ENCODE measurements at regions not wholly inside any gene's neighbourhood (a gene's known extent, or its start where the extent isn't known, plus 50 kb on each side); places are given as distances from the start of the nearest gene placed in this dataset.

DNA sequence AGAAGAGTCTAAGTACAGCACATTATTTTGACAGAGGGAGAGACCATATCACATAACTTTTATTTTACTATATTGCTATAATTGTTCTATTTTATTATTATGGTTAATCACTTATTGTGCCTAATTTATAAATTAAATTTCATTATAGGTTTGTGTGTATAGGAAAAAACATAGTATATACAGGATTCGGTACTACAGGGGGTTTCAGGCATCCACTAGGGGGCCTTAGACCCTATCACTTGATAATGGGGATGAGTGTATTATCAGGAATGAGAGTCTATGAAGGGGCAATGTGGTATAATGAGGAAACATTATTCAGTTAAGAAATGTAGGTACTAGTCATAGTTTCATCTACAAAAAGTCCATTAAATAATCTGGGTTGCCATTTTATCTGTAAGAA is 833.1 kb downstream of the C4orf33 start:
- no peaks in the 10 kb centered on the region for H3K9me3 Mint-ChIP-seq
- ChIA-PET POLR2A (no interaction called here), CTCF (no interaction called here)
- no peaks in the 10 kb centered on the region for H3K27me3 Mint-ChIP-seq
- TF ChIP-seq, protein P1, sequence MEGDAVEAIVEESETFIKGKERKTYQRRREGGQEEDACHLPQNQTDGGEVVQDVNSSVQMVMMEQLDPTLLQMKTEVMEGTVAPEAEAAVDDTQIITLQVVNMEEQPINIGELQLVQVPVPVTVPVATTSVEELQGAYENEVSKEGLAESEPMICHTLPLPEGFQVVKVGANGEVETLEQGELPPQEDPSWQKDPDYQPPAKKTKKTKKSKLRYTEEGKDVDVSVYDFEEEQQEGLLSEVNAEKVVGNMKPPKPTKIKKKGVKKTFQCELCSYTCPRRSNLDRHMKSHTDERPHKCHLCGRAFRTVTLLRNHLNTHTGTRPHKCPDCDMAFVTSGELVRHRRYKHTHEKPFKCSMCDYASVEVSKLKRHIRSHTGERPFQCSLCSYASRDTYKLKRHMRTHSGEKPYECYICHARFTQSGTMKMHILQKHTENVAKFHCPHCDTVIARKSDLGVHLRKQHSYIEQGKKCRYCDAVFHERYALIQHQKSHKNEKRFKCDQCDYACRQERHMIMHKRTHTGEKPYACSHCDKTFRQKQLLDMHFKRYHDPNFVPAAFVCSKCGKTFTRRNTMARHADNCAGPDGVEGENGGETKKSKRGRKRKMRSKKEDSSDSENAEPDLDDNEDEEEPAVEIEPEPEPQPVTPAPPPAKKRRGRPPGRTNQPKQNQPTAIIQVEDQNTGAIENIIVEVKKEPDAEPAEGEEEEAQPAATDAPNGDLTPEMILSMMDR (IDR thresholded peaks at IDR 0.05): no peak
- H3K27ac Mint-ChIP-seq: no peak overlapping the region
- H3K4me3 Mint-ChIP-seq: no peak overlapping the region
- ATAC-seq (ENCODE audit: low read depth) (no peak), DNase-seq (no peak)
- H3K4me1 Mint-ChIP-seq: no peaks in the 10 kb centered on the region
- intact Hi-C loops (cut with micrococcal nuclease): no loop called here
- no peaks in the 10 kb centered on the region for H3K36me3 Mint-ChIP-seq (ENCODE audit: low read depth)

DNA sequence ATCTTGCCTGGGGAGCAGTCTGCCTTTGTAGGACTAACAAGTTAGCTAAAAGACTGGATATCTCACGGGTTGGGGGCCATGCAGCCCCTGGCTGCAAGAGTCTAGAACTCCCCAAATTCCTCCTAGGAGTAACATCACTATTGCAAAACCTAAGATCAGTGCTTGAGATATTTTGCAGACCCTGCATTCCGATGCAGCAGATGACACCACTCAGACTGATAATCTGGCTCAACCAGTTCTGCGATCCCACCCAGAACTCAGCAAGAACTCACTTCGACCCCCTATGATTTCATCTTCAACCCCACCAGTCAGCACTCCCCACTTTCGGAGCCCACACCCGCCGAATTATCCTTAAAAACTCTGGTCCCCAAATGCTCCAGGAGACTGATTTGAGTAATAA is 834.0 kb downstream of the C4orf33 start:
- ChIA-PET POLR2A (no interaction called here), CTCF (no interaction called here)
- H3K4me1 Mint-ChIP-seq: no peaks in the 10 kb centered on the region
- TF ChIP-seq, protein P1 (IDR thresholded peaks at IDR 0.05): no peak
- ATAC-seq (ENCODE audit: low read depth): no peak
- no peak overlapping the region for H3K27ac Mint-ChIP-seq
- no peak for DNase-seq
- no peaks in the 10 kb centered on the region for H3K27me3 Mint-ChIP-seq
- H3K4me3 Mint-ChIP-seq: no peak overlapping the region
- no peaks in the 10 kb centered on the region for H3K36me3 Mint-ChIP-seq (ENCODE audit: low read depth)
- no peaks in the 10 kb centered on the region for H3K9me3 Mint-ChIP-seq
- intact Hi-C loops (cut with micrococcal nuclease): no loop called here

DNA sequence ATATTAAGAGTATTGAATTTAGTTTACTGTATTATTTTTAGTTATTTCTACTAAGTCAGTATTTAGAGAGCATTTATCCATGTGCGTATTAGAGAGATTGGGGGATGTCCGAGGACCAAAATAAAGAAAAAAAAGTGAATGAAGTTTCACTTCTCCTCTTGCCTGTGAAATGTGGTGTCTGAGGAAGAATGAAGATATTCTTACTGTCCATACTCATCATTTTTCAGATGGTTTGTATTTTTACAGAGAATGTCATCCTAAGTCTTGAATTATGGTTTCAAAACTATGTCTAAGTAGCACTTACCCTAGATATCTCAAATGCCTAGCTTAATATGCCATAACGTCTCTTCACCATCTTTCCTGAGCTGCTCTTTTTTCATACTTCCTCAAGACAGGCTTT is 854.3 kb downstream of the C4orf33 start:
- H3K27ac Mint-ChIP-seq: no peak overlapping the region
- no peaks in the 10 kb centered on the region for H3K36me3 Mint-ChIP-seq (ENCODE audit: low read depth)
- TF ChIP-seq, protein P1 (IDR thresholded peaks at IDR 0.05): no peak
- H3K9me3 Mint-ChIP-seq: peaks cover 2% of the 10 kb centered on the region
- intact Hi-C loops (cut with micrococcal nuclease): no loop called here
- ATAC-seq (ENCODE audit: low read depth) (no peak), DNase-seq (no peak)
- no peaks in the 10 kb centered on the region for H3K4me1 Mint-ChIP-seq
- ChIA-PET CTCF (no interaction called here), POLR2A (no interaction called here)
- H3K27me3 Mint-ChIP-seq: no peaks in the 10 kb centered on the region
- H3K4me3 Mint-ChIP-seq: no peak overlapping the region

DNA sequence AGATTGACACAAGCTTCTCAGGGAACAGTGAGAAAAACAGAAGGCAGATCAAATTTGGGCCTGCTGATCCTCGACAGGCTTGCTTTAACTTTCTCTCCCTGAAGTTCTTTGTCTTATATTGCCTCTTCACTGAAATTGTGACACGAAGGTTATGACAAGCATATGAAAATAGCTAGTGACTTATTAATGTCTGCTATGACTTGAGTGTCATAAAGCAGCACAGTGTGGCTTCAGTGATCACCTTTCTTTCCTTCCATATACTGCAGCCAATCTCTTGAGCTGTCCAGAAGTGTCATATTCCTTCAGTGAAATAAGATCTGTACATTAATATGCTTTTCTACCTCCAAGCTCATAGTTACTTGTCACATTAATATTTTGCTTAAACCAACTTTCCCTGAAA is 870.2 kb downstream of the C4orf33 start:
- H3K27me3 Mint-ChIP-seq: no peaks in the 10 kb centered on the region
- intact Hi-C loops (cut with micrococcal nuclease): no loop called here
- no peak overlapping the region for H3K27ac Mint-ChIP-seq
- ATAC-seq (ENCODE audit: low read depth) (no peak), DNase-seq (no peak)
- TF ChIP-seq, protein P1 (IDR thresholded peaks at IDR 0.05): no peak
- H3K9me3 Mint-ChIP-seq: peaks cover 3% of the 10 kb centered on the region
- H3K4me3 Mint-ChIP-seq: no peak overlapping the region
- POLR2A ChIA-PET: no interaction called here
- H3K4me1 Mint-ChIP-seq: no peaks in the 10 kb centered on the region
- CTCF ChIA-PET: no interaction called here
- no peaks in the 10 kb centered on the region for H3K36me3 Mint-ChIP-seq (ENCODE audit: low read depth)

DNA sequence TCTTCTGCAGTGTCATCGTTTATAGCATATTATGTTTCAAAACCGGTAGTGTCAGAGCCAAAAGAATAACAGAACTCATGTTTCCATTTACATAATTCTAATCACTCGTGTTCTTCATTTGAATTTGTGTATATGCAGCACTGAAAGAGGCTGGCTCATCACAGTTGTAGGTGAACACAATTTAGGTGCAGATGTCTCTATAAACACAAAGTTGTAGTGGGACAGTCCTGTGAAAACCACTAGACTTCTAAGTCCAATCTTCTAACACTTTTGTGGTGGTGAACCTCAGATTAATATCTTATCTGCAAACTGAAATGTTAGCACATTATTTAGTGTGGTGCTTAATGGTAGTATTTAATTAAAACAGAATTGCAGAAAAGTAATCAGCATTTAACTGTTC is 872.4 kb downstream of the C4orf33 start:
- no peaks in the 10 kb centered on the region for H3K27me3 Mint-ChIP-seq
- no peaks in the 10 kb centered on the region for H3K36me3 Mint-ChIP-seq (ENCODE audit: low read depth)
- DNase-seq (no peak), ATAC-seq (ENCODE audit: low read depth) (no peak)
- H3K27ac Mint-ChIP-seq: no peak overlapping the region
- CTCF ChIA-PET: no interaction called here
- TF ChIP-seq, protein P1 (IDR thresholded peaks at IDR 0.05): no peak
- H3K4me3 Mint-ChIP-seq: no peak overlapping the region
- POLR2A ChIA-PET: no interaction called here
- intact Hi-C loops (cut with micrococcal nuclease): no loop called here
- H3K4me1 Mint-ChIP-seq: no peaks in the 10 kb centered on the region
- H3K9me3 Mint-ChIP-seq: peaks cover 3% of the 10 kb centered on the region

Data from activated B cell treated with CpG ODN at 0.5 μM for 24 hours (primary cell).